Neuronal stem cell (in vitro differentiated cells): ENCODE measurements at regions not wholly inside any gene's neighbourhood (a gene's known extent, or its start where the extent isn't known, plus 50 kb on each side); places are given as distances from the start of the nearest gene placed in this dataset.
A peak's percentile ranks its signal among the peaks of the same experiment; 100 is the strongest.

Experiments used
- DNase-seq: peaks from one replicate; pipeline ENCODE4 v3.0.0-alpha.2; 2013; ENCODE audit warnings: low spot score
- H2AFZ ChIP-seq: one replicate; pipeline ENCODE4 v1.6.1; 2013; ENCODE audit warnings: mild to moderate bottlenecking, low read length, inconsistent platforms
- H2AK5ac ChIP-seq: 2 replicates; pipeline ENCODE4 v1.6.1; 2013; ENCODE audit warnings: low read depth, mild to moderate bottlenecking, inconsistent platforms, low read length, moderate library complexity, mixed read lengths
- H2BK120ac ChIP-seq: 2 replicates; pipeline ENCODE4 v1.6.1; 2013; ENCODE audit warnings: low read depth, mild to moderate bottlenecking, inconsistent platforms, low read length, moderate library complexity, mixed read lengths
- H2BK12ac ChIP-seq: one replicate; pipeline ENCODE4 v1.6.1; 2013; ENCODE audit warnings: low read length, inconsistent platforms
- H2BK15ac ChIP-seq: 2 replicates; pipeline ENCODE4 v1.6.1; 2013; ENCODE audit warnings: mild to moderate bottlenecking, low read length, inconsistent platforms, mixed read lengths
- H2BK5ac ChIP-seq: one replicate; pipeline ENCODE4 v1.6.1; 2013; ENCODE audit warnings: inconsistent platforms, mild to moderate bottlenecking, low read length, moderate library complexity
- H3K14ac ChIP-seq: one replicate; pipeline ENCODE4 v1.6.1; 2013; ENCODE audit warnings: low read length, inconsistent platforms
- H3K18ac ChIP-seq: 2 replicates; pipeline ENCODE4 v1.6.1; 2013; ENCODE audit warnings: low read length, inconsistent platforms
- H3K23ac ChIP-seq: 2 replicates; pipeline ENCODE4 v1.6.1; 2013; ENCODE audit warnings: low read depth, mild to moderate bottlenecking, mixed read lengths, low read length, inconsistent platforms; ENCODE audit not compliant: poor library complexity
- H3K27ac ChIP-seq: replicated peaks from 3 replicates; pipeline ENCODE4 v1.5.1; 2013; ENCODE audit warnings: low read length, inconsistent platforms
- H3K27me3 ChIP-seq, 3 experiments: 2 replicates each; pipeline ENCODE4 v1.6.1; 2013; ENCODE audit warnings: low read length in 3 of 3, mild to moderate bottlenecking in 2 of 3, inconsistent platforms in 1 of 3, low read depth in 1 of 3, mixed read lengths in 1 of 3, moderate library complexity in 1 of 3; ENCODE audit not compliant: control insufficient read depth in 3 of 3, insufficient read depth in 3 of 3
- H3K36me3 ChIP-seq, 2 donors: replicated peaks in 1 of 2; 2 replicates each; pipeline ENCODE4 v1.6.1; 2013; ENCODE audit warnings: low read length in 2 of 2; ENCODE audit not compliant: control insufficient read depth in 2 of 2, insufficient read depth in 2 of 2
- H3K4ac ChIP-seq: 2 replicates; pipeline ENCODE4 v1.6.1; 2013; ENCODE audit warnings: inconsistent platforms, mild to moderate bottlenecking, low read length, moderate library complexity
- H3K4me1 ChIP-seq, 2 donors: 1 replicate in 1 of 2; 2 replicates in 1 of 2; pipeline ENCODE4 v1.6.1; 2013; ENCODE audit warnings: low read length in 2 of 2, low read depth in 1 of 2; ENCODE audit not compliant: control insufficient read depth in 2 of 2, insufficient read depth in 1 of 2
- H3K4me2 ChIP-seq: one replicate; pipeline ENCODE4 v1.6.1; 2013; ENCODE audit warnings: mild to moderate bottlenecking, low read length, inconsistent platforms; ENCODE audit not compliant: insufficient read depth, poor library complexity, severe bottlenecking
- H3K4me3 ChIP-seq, 2 donors: 2 replicates each; pipeline ENCODE4 v1.5.1; 2013; ENCODE audit warnings: low read length in 2 of 2, mild to moderate bottlenecking in 2 of 2, inconsistent platforms in 1 of 2, moderate library complexity in 1 of 2
- H3K79me1 ChIP-seq: one replicate; pipeline ENCODE4 v1.6.1; 2013; ENCODE audit warnings: low read depth, mild to moderate bottlenecking, inconsistent platforms, low read length, moderate library complexity
- H3K9ac ChIP-seq: one replicate; pipeline ENCODE4 v1.6.1; 2013; ENCODE audit warnings: mild to moderate bottlenecking, low read depth, low read length, inconsistent platforms; ENCODE audit not compliant: poor library complexity
- H3K9me3 ChIP-seq, 2 donors: replicated peaks in 1 of 2; 2 replicates each; pipeline versions ENCODE3 to v1.6.1; 2013; ENCODE audit warnings: low read length in 2 of 2, mild to moderate bottlenecking in 2 of 2, inconsistent platforms in 1 of 2, low read depth in 1 of 2, mixed read lengths in 1 of 2, moderate library complexity in 1 of 2; ENCODE audit not compliant: control insufficient read depth in 2 of 2, insufficient read depth in 1 of 2
- H4K8ac ChIP-seq: one replicate; pipeline ENCODE4 v1.6.1; 2013; ENCODE audit warnings: low read depth, mild to moderate bottlenecking, inconsistent platforms, low read length, moderate library complexity
- H4K91ac ChIP-seq: one replicate; pipeline ENCODE4 v1.6.1; 2013; ENCODE audit warnings: low read length, low read depth, mild to moderate bottlenecking, inconsistent platforms; ENCODE audit not compliant: poor library complexity
- WGBS, 2 donors: extraction: QIAGEN DNeasy Blood & Tissue Kit; methylation state at CpG; one replicate each; pipeline ENCODE4 v1.1.7; 2013; ENCODE audit warnings: missing lambda C conversion rate in 2 of 2, mixed read lengths in 1 of 2; ENCODE audit not compliant: insufficient read length in 2 of 2, insufficient replicate concordance in 1 of 2; ENCODE audit errors: extremely low coverage in 2 of 2; 5-methylcytosine and 5-hydroxymethylcytosine counted together

DNA sequence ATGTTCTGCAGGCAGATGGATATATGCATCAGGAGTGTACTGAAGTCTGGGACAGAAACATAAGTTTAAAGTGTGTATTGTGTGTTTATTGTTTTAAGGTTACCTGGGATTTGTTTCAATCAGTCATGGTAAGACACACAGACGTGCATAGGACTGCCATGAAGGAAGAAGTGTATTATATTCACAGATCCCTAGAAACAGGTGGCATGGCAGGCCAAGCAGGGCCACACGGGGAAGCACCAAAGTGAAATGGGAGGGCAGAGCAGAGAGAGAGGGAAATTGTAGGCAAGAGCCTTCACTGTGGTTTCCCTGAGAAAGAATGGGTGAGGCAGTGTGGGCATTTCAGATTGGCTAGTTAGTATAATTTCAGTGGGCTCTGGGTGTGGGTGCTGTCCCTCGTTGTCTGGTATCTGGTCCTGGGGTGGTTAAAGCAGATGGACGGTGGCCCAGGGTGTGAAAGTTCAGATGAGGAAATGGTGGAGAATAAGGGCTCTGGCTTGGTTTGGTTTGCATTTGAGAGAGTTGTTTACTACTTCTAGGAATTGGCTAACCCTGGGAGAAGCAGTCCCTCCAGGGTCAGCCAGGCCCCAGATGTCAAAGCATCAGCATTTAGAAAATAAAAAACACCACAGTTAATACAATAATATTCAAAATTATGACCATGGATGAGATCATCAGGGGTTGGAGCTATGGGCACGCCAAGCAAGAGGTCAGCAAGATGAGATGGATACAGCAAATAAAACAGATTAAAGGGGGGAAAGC, 160.0 kb downstream of the LRRC30 start:
- Histone ChIP-seq H2BK12ac (no peak overlapping the region), H3K4me1 (peaks cover 0 to 7% of the 10 kb centered on the region in 2 donors), H2BK5ac (no peak overlapping the region), H3K9me3 (no peaks in the 10 kb centered on the region), H3K27ac (no peak overlapping the region), H3K23ac (no peak overlapping the region), H3K4me2 (no peak overlapping the region), H3K18ac (no peak overlapping the region), H2AK5ac (no peak overlapping the region), H4K8ac (no peak overlapping the region), H2AFZ (no peak overlapping the region), H3K9ac (no peak overlapping the region), H3K36me3 (no peaks in the 10 kb centered on the region), H3K27me3 (no peaks in the 10 kb centered on the region), H3K4me3 (no peak overlapping the region), H3K14ac (no peak overlapping the region), H2BK120ac (no peak overlapping the region), H4K91ac (no peak overlapping the region), H2BK15ac (no peak overlapping the region), H3K79me1 (no peaks in the 10 kb centered on the region), H3K4ac (no peak overlapping the region)
- no peak for DNase-seq
- WGBS, 2 donors: no CpG with 5 or more reads among the region's 5 CpGs

DNA sequence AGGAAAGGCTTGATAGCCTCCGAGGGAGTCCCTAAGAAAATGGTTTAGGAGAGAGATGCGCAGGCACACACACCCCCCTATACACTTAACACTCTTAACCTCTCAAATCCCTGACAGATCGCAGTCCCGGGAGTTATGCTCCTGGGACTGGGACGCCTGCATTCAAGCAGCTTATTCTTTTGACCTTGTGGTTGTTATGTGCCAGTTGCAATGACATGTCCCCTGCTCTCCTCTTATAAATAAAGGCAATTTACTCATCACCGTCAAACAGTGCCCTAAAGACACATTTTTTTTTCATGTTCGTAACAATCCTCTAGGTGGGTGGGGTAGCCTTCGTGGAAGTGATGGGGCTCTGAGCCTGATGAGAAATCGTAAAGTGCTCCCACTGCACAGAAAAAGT, 162.2 kb downstream of the LRRC30 start:
- Histone ChIP-seq H3K9me3 (no peaks in the 10 kb centered on the region), H2BK15ac (no peak overlapping the region), H3K27ac (no peak overlapping the region), H3K14ac (peak overlapping the region; percentile 39), H3K4me1 (peaks cover 0 to 7% of the 10 kb centered on the region in 2 donors), H3K18ac (peak overlapping the region; percentile 5), H3K23ac (no peak overlapping the region), H2BK12ac (no peak overlapping the region), H2BK5ac (no peak overlapping the region), H3K27me3 (no peaks in the 10 kb centered on the region), H4K91ac (no peak overlapping the region), H2AFZ (no peak overlapping the region), H3K4ac (no peak overlapping the region), H3K79me1 (no peaks in the 10 kb centered on the region), H4K8ac (no peak overlapping the region), H3K9ac (no peak overlapping the region), H2BK120ac (no peak overlapping the region), H2AK5ac (no peak overlapping the region), H3K4me3 (no peak overlapping the region), H3K36me3 (no peaks in the 10 kb centered on the region), H3K4me2 (no peak overlapping the region)
- no CpG with 5 or more reads among the region's 9 CpGs for WGBS, 2 donors
- no peak for DNase-seq

DNA sequence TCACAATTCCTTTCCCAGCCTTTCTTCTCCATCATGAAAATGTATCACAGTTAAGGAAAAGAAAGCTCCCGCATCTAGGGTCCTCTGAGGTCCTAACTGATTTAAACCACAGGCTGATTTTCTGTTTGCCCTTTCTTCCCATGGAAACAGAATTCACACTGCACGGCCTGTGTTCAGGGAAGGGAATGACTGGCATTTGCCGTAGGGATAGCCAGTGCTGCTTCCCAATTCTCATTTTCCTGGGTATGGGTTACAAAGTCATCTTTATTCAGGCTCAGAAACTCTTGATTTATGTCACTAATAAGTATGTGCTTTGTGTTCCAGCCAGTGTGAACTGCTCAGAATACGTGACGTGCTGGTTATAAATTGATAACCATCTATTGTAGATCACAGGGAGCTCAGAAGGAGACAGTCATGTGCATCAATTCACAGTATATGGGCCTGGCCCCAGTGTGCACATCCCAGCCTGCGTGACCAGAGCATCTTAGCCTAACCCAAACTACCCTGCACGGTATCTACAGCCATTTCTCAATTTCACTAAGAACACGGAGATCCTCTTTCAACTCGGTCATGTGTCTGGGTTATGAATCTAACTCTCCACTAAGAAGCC, 163.3 kb downstream of the LRRC30 start:
- Histone ChIP-seq H4K91ac (no peak overlapping the region), H2AK5ac (no peak overlapping the region), H3K9me3 (no peaks in the 10 kb centered on the region), H3K18ac (no peak overlapping the region), H2BK5ac (no peak overlapping the region), H2BK120ac (no peak overlapping the region), H3K27me3 (no peaks in the 10 kb centered on the region), H3K14ac (no peak overlapping the region), H3K79me1 (no peaks in the 10 kb centered on the region), H2BK15ac (no peak overlapping the region), H2BK12ac (no peak overlapping the region), H2AFZ (no peak overlapping the region), H3K23ac (no peak overlapping the region), H3K4me2 (no peak overlapping the region), H3K27ac (no peak overlapping the region), H3K9ac (no peak overlapping the region), H3K4me3 (no peak overlapping the region), H3K4ac (no peak overlapping the region), H3K4me1 (peaks cover 0 to 2% of the 10 kb centered on the region in 2 donors), H3K36me3 (no peaks in the 10 kb centered on the region), H4K8ac (no peak overlapping the region)
- no CpG with 5 or more reads among the region's 9 CpGs for WGBS, 2 donors
- DNase-seq: no peak

DNA sequence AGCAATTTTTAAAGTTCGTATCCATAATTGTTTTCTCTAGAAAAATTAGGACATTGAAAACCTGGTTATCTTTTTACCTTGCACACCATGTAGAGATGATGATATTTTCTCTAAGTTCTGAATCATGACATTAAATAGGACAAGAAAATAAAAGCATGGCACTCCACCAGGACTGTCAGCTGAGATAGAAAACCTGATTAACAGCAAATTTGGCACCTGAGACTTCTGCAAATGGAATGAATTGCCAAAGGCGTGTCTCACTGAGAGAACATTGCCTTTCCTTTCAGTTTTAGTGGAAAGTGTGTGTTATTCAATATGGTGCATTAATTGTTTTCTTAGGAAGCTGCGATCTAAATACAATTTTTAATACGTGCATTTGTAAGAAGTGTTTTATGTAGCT, 164.7 kb downstream of the LRRC30 start:
- no peaks in the 10 kb centered on the region for H3K27me3 ChIP-seq
- H3K14ac ChIP-seq: no peak overlapping the region
- H3K4me1 ChIP-seq: no peaks in the 10 kb centered on the region
- no peak overlapping the region for H2BK5ac ChIP-seq
- no peak overlapping the region for H2BK12ac ChIP-seq
- H3K18ac ChIP-seq: no peak overlapping the region
- H3K27ac ChIP-seq: no peak overlapping the region
- no peak overlapping the region for H2AK5ac ChIP-seq
- no peak overlapping the region for H3K4ac ChIP-seq
- no peaks in the 10 kb centered on the region for H3K36me3 ChIP-seq
- no peak overlapping the region for H2BK120ac ChIP-seq
- no peak overlapping the region for H2BK15ac ChIP-seq
- DNase-seq: no peak
- H3K9me3 ChIP-seq: no peaks in the 10 kb centered on the region
- no peaks in the 10 kb centered on the region for H3K79me1 ChIP-seq
- no peak overlapping the region for H3K23ac ChIP-seq
- no peak overlapping the region for H3K4me2 ChIP-seq
- no peak overlapping the region for H3K9ac ChIP-seq
- H2AFZ ChIP-seq: no peak overlapping the region
- no peak overlapping the region for H4K91ac ChIP-seq
- no CpG with 5 or more reads among the region's 4 CpGs for WGBS, 2 donors
- H3K4me3 ChIP-seq: no peak overlapping the region
- H4K8ac ChIP-seq: no peak overlapping the region
